ENCODE measurements at regions not wholly inside any gene's neighbourhood (a gene's known extent, or its start where the extent isn't known, plus 50 kb on each side); places are given as distances from the start of the nearest gene placed in this dataset.

DNA sequence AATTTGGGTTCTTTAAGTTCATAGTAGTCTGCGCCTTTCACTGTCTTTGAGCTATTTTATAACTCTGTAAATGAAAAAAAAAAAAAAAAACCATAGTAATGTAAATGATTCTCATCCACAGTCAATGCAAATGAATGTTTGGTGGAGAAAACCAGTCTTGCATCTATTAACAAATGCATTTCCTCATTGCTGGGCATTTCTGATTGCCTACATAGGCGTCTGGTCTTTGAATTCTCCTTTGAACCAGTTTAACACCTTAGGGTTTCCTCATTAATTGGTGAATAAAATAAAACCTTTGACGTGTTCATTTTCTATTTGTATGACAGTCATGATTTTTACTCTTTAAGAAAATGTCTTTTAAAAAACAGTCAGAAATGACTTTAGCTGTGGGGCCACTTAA is 114.8 kb downstream of the C12orf75 start:
- TF ChIP-seq CEBPB (IDR thresholded peaks at IDR 0.05) (no peak), FOXM1 (IDR thresholded peaks at IDR 0.05; ENCODE audit: borderline replicate concordance, low read depth) (no peak), EP300 (IDR thresholded peaks at IDR 0.05; ENCODE audit: borderline replicate concordance) (no peak), REST (IDR thresholded peaks at IDR 0.05; ENCODE audit: low read depth) (no peak), TAF1 (IDR thresholded peaks at IDR 0.05; ENCODE audit: low read depth) (no peak), YY1 (IDR thresholded peaks at IDR 0.05; ENCODE audit: low read depth) (no peak), ZBTB7A (IDR thresholded peaks at IDR 0.05; ENCODE audit: low read depth) (no peak)
- TF ChIP-seq, protein P1, sequence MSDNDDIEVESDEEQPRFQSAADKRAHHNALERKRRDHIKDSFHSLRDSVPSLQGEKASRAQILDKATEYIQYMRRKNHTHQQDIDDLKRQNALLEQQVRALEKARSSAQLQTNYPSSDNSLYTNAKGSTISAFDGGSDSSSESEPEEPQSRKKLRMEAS (IDR thresholded peaks at IDR 0.05), result no peak
